ENCODE measurements at regions not wholly inside any gene's neighbourhood (a gene's known extent, or its start where the extent isn't known, plus 50 kb on each side); places are given as distances from the start of the nearest gene placed in this dataset.

DNA sequence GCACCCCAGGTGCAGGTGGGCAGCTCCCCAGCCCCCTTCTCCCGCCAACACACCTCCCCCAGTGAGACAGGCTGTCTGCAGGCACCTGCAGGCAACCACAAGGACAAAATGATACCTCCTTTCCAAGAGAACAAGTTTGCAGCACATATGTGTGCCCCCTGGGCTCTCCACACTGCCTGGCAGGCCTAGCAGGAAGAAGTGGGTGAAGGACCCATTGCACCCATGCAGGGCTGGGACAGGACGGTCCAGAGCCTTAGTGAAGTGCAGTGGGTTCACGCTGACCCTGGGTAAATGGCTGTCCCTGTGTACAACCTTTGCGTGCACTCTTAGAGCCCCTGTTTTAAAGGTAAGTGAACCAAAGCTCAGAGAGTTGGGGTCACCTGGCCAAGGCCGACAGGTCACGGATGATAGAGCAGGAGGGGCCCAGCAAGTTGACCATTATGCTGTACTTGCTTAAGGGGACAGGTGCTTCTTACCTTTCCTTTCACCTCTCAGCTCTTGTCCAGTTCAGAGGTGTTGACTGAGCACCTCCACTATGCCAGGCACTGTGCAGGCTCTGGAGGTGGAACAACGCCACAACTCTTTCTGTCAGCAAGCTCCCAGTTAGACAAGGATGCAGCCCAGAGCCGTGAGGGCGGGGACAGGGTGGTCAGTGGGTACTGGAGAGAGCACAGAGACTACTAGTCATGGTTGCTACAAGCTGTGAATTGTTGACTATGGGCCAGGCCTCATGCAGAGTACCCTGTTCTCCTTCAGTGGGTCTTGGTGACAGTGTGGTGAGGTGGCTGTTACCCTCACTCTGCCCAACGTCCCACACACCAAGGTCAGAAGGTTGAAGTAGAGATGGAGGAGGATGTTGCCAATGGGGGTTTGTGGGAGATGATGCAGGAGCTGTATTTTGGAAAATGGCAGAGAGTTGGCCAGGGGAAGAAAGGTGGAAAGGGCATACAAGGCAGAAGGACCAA is 125.9 kb downstream of the PAPOLA start:
- Histone ChIP-seq H3K4me3 (no peak overlapping the region), H3K36me3 (no peaks in the 10 kb centered on the region), H3K9me3 (no peaks in the 10 kb centered on the region), H3K4me1 (no peaks in the 10 kb centered on the region), H3K27me3 (peaks cover 0 to 4% (median 0%) of the 10 kb centered on the region in 4 donors), H3K27ac (no peak overlapping the region)
- FAIRE-seq, result no peak
- ATAC-seq, result no peak
- TF ChIP-seq, protein P1, sequence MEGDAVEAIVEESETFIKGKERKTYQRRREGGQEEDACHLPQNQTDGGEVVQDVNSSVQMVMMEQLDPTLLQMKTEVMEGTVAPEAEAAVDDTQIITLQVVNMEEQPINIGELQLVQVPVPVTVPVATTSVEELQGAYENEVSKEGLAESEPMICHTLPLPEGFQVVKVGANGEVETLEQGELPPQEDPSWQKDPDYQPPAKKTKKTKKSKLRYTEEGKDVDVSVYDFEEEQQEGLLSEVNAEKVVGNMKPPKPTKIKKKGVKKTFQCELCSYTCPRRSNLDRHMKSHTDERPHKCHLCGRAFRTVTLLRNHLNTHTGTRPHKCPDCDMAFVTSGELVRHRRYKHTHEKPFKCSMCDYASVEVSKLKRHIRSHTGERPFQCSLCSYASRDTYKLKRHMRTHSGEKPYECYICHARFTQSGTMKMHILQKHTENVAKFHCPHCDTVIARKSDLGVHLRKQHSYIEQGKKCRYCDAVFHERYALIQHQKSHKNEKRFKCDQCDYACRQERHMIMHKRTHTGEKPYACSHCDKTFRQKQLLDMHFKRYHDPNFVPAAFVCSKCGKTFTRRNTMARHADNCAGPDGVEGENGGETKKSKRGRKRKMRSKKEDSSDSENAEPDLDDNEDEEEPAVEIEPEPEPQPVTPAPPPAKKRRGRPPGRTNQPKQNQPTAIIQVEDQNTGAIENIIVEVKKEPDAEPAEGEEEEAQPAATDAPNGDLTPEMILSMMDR (IDR thresholded peaks at IDR 0.05), result no peak
- 63 to 77% methylated on average over 10 of the region's 10 CpGs for WGBS, 2 donors
- no peak for DNase-seq
- intact Hi-C loops (cut with DNase I), result no loop called here

DNA sequence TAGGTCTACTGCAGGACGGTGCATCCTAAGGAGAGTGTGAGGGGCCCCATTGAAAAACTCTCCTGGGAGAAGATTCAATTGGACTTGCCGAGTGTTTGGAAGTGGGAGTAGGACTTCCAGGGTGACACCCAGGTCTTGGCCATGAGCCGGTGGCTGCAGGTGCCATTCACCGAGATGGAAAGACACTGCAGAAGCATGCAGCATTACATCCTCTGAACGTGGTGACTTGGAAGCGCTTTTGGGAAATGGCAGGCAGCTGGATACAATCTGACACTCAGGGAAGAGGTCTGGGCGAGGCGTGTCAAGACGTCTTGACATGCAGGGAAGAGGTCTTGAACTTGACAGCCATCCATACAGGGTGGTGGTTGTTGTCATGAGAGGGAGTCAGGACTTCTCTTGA is 126.9 kb downstream of the PAPOLA start:
- WGBS, 2 donors, result 71 to 79% methylated on average over 9 of the region's 9 CpGs
- FAIRE-seq, result no peak

DNA sequence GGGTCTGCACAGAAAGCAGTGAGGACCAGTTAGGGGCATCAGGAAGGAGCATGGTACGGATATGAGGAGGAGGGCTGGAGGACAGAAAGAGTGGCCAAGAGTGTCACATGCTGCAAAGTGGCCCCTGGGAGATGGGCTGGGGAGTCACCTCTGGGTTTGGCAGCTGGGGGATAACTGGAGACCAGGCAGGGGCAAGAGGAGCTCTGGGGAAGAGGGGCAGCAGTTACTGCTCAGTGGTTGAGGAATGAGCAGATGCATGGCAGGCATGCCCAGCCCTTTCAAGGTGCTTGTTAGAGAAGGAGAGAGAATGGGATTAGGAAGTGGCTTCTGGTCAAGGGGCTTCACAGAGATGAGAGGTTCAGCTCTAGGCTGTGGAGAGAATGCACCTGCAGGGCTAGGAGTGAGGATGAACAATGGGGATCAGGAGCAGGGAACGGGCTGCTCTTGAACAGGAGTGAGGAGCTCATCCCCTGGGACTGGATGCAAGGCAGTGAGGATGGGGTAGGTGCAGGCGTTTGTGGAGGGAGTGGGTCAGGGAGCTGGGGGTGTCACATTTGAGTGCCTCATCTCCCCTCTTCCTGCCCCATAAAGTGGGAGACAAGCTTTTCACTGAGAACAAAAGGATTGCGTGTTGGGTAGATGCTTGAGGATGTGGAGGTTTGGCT is 127.5 kb downstream of the PAPOLA start:
- no peak for DNase-seq
- peaks cover 0 to 4% (median 0%) of the 10 kb centered on the region in 4 donors for H3K27me3 ChIP-seq
- H3K27ac ChIP-seq, result no peak overlapping the region
- no peaks in the 10 kb centered on the region for H3K9me3 ChIP-seq
- no peak for FAIRE-seq
- H3K4me1 ChIP-seq, result no peaks in the 10 kb centered on the region
- TF ChIP-seq, protein P1 (IDR thresholded peaks at IDR 0.05), result no peak
- H3K4me3 ChIP-seq, result no peak overlapping the region
- intact Hi-C loops (cut with DNase I), result no loop called here
- no peaks in the 10 kb centered on the region for H3K36me3 ChIP-seq
- no peak for ATAC-seq
- WGBS, 2 donors, result 71 to 74% methylated on average over 4 of the region's 4 CpGs

More for the DNA sequence above, 126.9 kb downstream of the PAPOLA start:
- no peaks in the 10 kb centered on the region for H3K4me1 ChIP-seq
- H3K36me3 ChIP-seq, result no peaks in the 10 kb centered on the region
- no peak overlapping the region for H3K4me3 ChIP-seq
- peaks cover 0 to 4% (median 0%) of the 10 kb centered on the region in 4 donors for H3K27me3 ChIP-seq
- no peak for ATAC-seq
- no peak for DNase-seq
- no peaks in the 10 kb centered on the region for H3K9me3 ChIP-seq
- TF ChIP-seq, protein P1 (IDR thresholded peaks at IDR 0.05), result no peak
- intact Hi-C loops (cut with DNase I), result no loop called here
- H3K27ac ChIP-seq, result no peak overlapping the region

DNA sequence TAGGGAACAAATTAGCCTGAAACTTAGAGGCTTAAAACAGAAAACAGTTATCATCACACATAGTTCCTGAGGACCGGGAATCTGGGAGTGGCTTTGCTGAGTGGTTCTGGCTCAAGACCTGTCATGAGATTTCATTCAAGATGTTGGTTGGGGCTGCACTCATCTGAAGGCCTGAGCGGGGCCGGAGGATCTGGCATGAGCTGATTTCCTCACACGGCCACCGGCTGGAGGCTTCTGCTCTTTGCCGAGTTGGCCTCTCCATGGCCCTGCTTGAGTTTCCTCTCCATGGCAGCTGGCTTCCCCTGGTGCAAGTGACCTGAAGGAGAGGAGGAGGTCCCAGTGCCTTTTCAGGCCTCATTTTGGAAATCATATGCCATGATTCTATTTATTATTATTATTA is 128.1 kb downstream of the PAPOLA start:
- no peak overlapping the region for H3K27ac ChIP-seq
- H3K9me3 ChIP-seq, result no peaks in the 10 kb centered on the region
- no peak for DNase-seq
- H3K4me3 ChIP-seq, result no peak overlapping the region
- intact Hi-C loops (cut with DNase I), result no loop called here
- WGBS, 2 donors, result 94 to 97% methylated on average over 6 of the region's 6 CpGs
- no peaks in the 10 kb centered on the region for H3K36me3 ChIP-seq
- no peaks in the 10 kb centered on the region for H3K4me1 ChIP-seq
- ATAC-seq, result no peak
- TF ChIP-seq, protein P1 (IDR thresholded peaks at IDR 0.05), result no peak
- peaks cover 0 to under 1% (median 0%) of the 10 kb centered on the region in 4 donors for H3K27me3 ChIP-seq
- no peak for FAIRE-seq

Measured in pancreas (tissue), 10 donors.